ENCODE measurements at regions not wholly inside any gene's neighbourhood (a gene's known extent, or its start where the extent isn't known, plus 50 kb on each side); places are given as distances from the start of the nearest gene placed in this dataset.

DNA sequence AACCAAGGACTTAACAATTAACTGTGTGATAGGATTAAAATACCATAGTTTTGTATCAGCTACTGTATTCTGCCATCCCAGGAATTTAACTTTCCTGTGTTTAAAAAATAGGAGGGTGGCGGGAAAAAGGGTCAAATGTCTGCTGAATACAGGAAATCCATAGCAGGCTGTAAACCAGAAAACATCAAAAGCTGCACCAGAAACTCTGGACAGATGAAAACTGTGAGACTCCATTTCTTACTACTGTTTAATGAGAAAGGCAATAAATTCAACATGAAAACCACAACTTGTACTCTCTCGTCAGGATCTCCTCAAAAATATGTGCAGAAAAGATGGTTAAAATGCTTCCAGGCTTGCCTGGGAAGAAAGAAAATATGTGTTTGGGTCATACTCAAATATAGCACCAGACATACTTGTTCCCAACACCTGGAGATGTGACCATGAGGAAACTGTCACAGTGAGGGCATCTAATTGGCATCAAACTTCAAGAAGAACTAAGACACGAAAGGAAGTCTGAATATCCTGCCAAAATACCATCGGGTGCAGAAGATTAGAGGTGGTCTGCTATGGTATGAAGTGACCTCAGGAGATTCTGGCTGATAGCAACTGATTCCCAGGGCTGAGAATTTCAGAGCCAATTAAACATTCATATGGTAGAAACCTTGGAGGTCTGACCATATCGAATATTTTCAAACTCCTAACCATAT is 164.7 kb upstream of the TARS1 start:
- H3K9me3 ChIP-seq (replicated peaks; ENCODE audit: insufficient read depth, low read length), result no peaks in the 10 kb centered on the region

DNA sequence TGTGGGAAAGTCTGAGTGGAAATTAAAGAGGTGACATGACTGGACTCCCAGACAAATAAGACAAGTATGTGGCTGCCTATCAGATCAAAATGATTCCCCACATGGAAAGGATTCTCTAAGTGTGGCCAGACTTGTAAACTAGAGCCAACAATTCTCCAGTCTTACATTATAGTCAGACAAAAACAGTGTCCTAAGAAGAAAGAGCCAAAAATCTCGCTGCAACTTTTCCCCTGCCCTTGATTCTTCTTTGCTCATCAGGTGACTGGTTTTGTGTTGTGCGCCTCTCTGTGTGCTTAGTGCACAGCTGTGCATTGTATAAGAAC is 164.2 kb upstream of the TARS1 start:
- Histone ChIP-seq H3K4me2 (ENCODE audit: low read depth, low read length) (no peak overlapping the region), H3K27me3 (replicated peaks; ENCODE audit: insufficient read depth, low read length) (no peaks in the 10 kb centered on the region), H3K27ac (ENCODE audit: low read length) (no peak overlapping the region), H3K9ac (ENCODE audit: low read length) (no peak overlapping the region), H3F3A (ENCODE audit: insufficient read depth, low read length) (no peaks in the 10 kb centered on the region), H3K9me3 (replicated peaks; ENCODE audit: insufficient read depth, low read length) (no peaks in the 10 kb centered on the region), H3K4me1 (ENCODE audit: low read length) (no peaks in the 10 kb centered on the region), H3K79me2 (ENCODE audit: low read length) (no peaks in the 10 kb centered on the region), H2AFZ (ENCODE audit: low read length) (no peak overlapping the region), H3K9me2 (replicated peaks; ENCODE audit: insufficient read depth, low read length) (no peaks in the 10 kb centered on the region), H3K36me3 (replicated peaks; ENCODE audit: insufficient read depth, low read length) (no peaks in the 10 kb centered on the region), H4K20me1 (ENCODE audit: insufficient read depth, low read length) (no peaks in the 10 kb centered on the region), H3K4me3 (ENCODE audit: low read length) (no peak overlapping the region)
- no peak for TF ChIP-seq CTCF (IDR thresholded peaks at IDR 0.05; ENCODE audit: low read length)
- DNase-seq, result no peak

More for the DNA sequence above, 164.7 kb upstream of the TARS1 start:
- Histone ChIP-seq H3K36me3 (replicated peaks; ENCODE audit: insufficient read depth, low read length) (no peaks in the 10 kb centered on the region), H3K79me2 (ENCODE audit: low read length) (no peaks in the 10 kb centered on the region), H4K20me1 (ENCODE audit: insufficient read depth, low read length) (no peaks in the 10 kb centered on the region), H3K27me3 (replicated peaks; ENCODE audit: insufficient read depth, low read length) (no peaks in the 10 kb centered on the region), H3F3A (ENCODE audit: insufficient read depth, low read length) (no peaks in the 10 kb centered on the region), H2AFZ (ENCODE audit: low read length) (no peak overlapping the region), H3K4me3 (ENCODE audit: low read length) (no peak overlapping the region), H3K27ac (ENCODE audit: low read length) (no peak overlapping the region), H3K4me1 (ENCODE audit: low read length) (no peaks in the 10 kb centered on the region), H3K9me2 (replicated peaks; ENCODE audit: insufficient read depth, low read length) (no peaks in the 10 kb centered on the region), H3K9ac (ENCODE audit: low read length) (no peak overlapping the region), H3K4me2 (ENCODE audit: low read depth, low read length) (no peak overlapping the region)
- TF ChIP-seq EZH2phosphoT487 (IDR thresholded peaks at IDR 0.05; ENCODE audit: low read length), result no peak
- TF ChIP-seq EZH2 (optimal IDR thresholded peaks at IDR 0.05; ENCODE audit: low read depth, low read length), result no peak
- no peak for TF ChIP-seq CTCF (IDR thresholded peaks at IDR 0.05; ENCODE audit: low read length)
- DNase-seq, result no peak

DNA sequence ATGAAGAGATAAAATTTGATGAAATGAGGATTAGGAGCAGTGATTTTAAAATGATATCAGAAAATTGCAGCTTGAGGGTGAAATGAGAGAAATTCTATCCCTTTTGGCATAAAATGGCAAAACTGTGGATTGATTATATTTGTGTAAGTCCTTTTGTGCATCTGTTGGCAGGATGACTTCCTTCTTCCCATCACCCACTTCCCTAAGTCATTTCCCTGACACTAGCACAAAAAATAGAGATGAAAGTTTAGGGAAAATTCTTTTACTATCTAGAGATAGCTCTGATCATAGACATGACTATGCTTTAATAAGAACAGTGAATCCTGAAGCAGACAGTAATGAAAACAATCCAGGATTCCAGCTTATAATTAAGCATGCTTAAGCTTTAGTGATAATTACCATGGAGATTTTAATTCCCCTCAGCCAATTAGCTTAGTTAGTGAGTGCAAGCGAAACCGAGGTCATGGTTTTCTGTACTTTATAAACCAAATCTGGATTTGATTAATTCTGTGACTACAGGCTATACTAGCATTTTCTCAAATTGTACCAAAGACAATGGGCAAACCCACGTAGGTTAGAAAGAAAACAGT is 163.6 kb upstream of the TARS1 start:
- Histone ChIP-seq H3K9ac (ENCODE audit: low read length) (no peak overlapping the region), H2AFZ (ENCODE audit: low read length) (no peak overlapping the region)

More for the DNA sequence above, 163.6 kb upstream of the TARS1 start:
- H3K9me2 ChIP-seq (replicated peaks; ENCODE audit: insufficient read depth, low read length), result no peaks in the 10 kb centered on the region
- no peaks in the 10 kb centered on the region for H3K36me3 ChIP-seq (replicated peaks; ENCODE audit: insufficient read depth, low read length)
- H3K4me1 ChIP-seq (ENCODE audit: low read length), result no peaks in the 10 kb centered on the region
- no peaks in the 10 kb centered on the region for H3F3A ChIP-seq (ENCODE audit: insufficient read depth, low read length)
- no peaks in the 10 kb centered on the region for H4K20me1 ChIP-seq (ENCODE audit: insufficient read depth, low read length)
- no peaks in the 10 kb centered on the region for H3K79me2 ChIP-seq (ENCODE audit: low read length)
- TF ChIP-seq EZH2phosphoT487 (IDR thresholded peaks at IDR 0.05; ENCODE audit: low read length) (no peak), CTCF (IDR thresholded peaks at IDR 0.05; ENCODE audit: low read length) (no peak), EZH2 (optimal IDR thresholded peaks at IDR 0.05; ENCODE audit: low read depth, low read length) (no peak)
- H3K9me3 ChIP-seq (replicated peaks; ENCODE audit: insufficient read depth, low read length), result no peaks in the 10 kb centered on the region
- DNase-seq, result no peak
- H3K27me3 ChIP-seq (replicated peaks; ENCODE audit: insufficient read depth, low read length), result no peaks in the 10 kb centered on the region
- H3K27ac ChIP-seq (ENCODE audit: low read length), result no peak overlapping the region
- H3K4me3 ChIP-seq (ENCODE audit: low read length), result no peak overlapping the region
- H3K4me2 ChIP-seq (ENCODE audit: low read depth, low read length), result no peak overlapping the region
